GM19467 (cell line): ENCODE measurements at regions not wholly inside any gene's neighbourhood (a gene's known extent, or its start where the extent isn't known, plus 50 kb on each side); places are given as distances from the start of the nearest gene placed in this dataset.

Experiments
- ATAC-seq: cut with Tn5 transposase; IDR thresholded peaks from one replicate; pipeline ENCODE4 v1.9.1; 2021; ENCODE audit warnings: mild to moderate bottlenecking, moderate library complexity; ENCODE audit not compliant: unreplicated experiment

DNA sequence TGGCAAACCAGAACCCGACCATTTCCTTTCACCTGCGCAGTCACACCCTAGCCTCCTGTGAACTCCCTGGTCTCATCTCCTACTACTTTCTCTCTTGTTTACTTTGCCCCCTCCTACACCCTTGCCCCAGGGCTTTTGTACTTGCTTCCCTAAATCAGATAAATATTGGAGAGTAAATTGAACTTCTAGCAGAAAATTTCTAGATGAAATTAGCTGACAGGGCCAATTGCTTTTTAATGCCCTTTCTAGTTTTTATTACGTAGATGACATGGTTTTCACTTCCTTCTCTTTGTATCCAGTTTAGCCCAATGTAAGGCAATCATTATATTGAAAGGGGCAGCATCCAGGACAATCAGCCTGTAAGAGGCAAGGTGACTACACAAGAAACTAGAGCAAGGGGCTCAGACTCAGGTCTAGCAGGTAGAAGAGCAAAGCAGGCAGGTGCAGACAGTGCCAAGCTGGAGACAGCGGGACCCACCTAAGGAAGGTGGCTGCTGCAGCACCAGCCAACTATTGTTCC, 56.2 kb upstream of the TOPAZ1 start:
- no peak for ATAC-seq

DNA sequence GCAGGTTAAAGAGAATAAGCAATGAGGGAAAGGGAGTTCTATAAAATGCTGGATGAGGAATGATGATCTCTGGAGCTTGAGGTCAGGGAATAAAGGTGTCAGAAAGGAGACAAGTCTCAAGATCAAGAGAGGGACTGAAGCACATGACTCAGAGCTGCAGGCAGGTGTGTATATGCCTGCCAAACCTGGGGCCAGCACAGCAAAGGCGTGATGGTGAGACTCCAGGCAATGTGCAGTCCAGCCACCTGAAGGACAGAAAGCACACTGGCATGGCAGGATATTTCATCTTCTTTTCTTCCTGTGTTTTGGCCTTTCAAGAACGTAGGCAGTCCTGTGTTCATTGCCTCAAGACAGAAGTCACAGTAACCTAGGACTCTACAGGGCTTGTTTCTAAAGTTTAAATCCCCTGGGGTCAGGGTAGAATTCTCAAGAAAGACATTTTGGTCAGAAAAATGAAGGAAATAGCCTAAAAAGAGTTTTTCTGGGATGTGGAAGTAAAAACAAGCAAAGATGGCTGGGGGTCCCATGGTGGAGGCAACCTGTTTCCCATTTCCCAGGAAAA, 55.5 kb upstream of the TOPAZ1 start:
- ATAC-seq, result no peak

DNA sequence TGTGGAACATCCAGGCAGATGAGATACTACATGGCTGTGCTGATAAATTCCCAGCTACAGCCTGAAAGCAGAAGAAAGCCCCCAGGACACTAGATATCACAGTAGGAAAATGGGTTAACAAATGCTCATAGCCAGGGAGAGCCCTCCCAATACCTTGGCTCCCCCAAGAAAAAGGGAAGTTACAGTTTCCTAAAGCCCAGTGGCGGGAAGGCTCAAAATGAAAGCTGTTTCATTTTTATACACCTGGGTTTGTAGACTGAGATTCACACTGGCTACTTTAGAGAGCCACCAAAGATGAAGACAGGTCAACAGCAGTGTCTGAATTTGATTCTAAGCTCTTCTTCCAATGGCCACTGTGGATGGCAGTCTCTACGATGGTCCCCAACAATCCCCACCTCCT, 55.0 kb upstream of the TOPAZ1 start:
- no peak for ATAC-seq
